H1 (cell line): ENCODE measurements at regions not wholly inside any gene's neighbourhood (a gene's known extent, or its start where the extent isn't known, plus 50 kb on each side); places are given as distances from the start of the nearest gene placed in this dataset.

Experiments used
- CTCF ChIA-PET: fragments of 300-600 bp; sonication (Branson Sonifier 250); formaldehyde crosslinking; loops from one replicate; lab custom pipeline; 2021; ENCODE audit not compliant: partially characterized antibody; lab: Charles Lee
- POLR2A ChIA-PET: fragments of 300-600 bp; sonication (Branson Sonifier 250); formaldehyde crosslinking; loops from one replicate; lab custom pipeline; 2021; ENCODE audit warnings: inconsistent platforms; ENCODE audit not compliant: partially characterized antibody; lab: Charles Lee
- DNase-seq, 2 experiments: peaks; one replicate each; pipeline versions ENCODE4 v3.0.0 to v3.0.0-alpha.2; 2010 to 2022; ENCODE audit warnings: low spot score in 2 of 2, low read depth in 1 of 2, mixed read lengths in 1 of 2
- FAIRE-seq: peaks from 2 replicates; lab custom pipeline; 2011; peaks lifted over from hg19 to GRCh38; lab: Jason Lieb, UNC
- H2AFZ ChIP-seq: 2 replicates; pipeline ENCODE4 v1.8.1; 2012; ENCODE audit warnings: low read length, inconsistent platforms
- H2AK5ac ChIP-seq: 2 replicates; pipeline ENCODE4 v1.6.1; 2013; ENCODE audit warnings: low read depth, low read length
- H2BK120ac ChIP-seq: replicated peaks from 2 replicates; pipeline ENCODE3; 2013; ENCODE audit warnings: low read depth, low read length, inconsistent platforms
- H2BK12ac ChIP-seq: 2 replicates; pipeline ENCODE4 v1.6.1; 2013; ENCODE audit warnings: low read depth, low read length
- H2BK15ac ChIP-seq: 2 replicates; pipeline ENCODE4 v1.6.1; 2013; ENCODE audit warnings: low read length
- H2BK20ac ChIP-seq: 2 replicates; pipeline ENCODE4 v1.6.1; 2013; ENCODE audit warnings: low read length
- H2BK5ac ChIP-seq: 2 replicates; pipeline ENCODE4 v1.6.1; 2013; ENCODE audit warnings: low read depth, low read length
- H3K14ac ChIP-seq: 2 replicates; pipeline ENCODE4 v1.6.1; 2013; ENCODE audit warnings: inconsistent platforms; ENCODE audit not compliant: insufficient read length
- H3K18ac ChIP-seq: 2 replicates; pipeline ENCODE4 v1.6.1; 2013; ENCODE audit warnings: low read length; ENCODE audit errors: extremely low read depth
- H3K23ac ChIP-seq: 2 replicates; pipeline ENCODE4 v1.6.1; 2013; ENCODE audit warnings: inconsistent platforms; ENCODE audit not compliant: insufficient read length
- H3K23me2 ChIP-seq: 2 replicates; pipeline ENCODE4 v1.6.1; 2013; ENCODE audit warnings: low read depth, low read length
- H3K27ac ChIP-seq: 2 replicates; pipeline ENCODE4 v1.6.1; 2011; ENCODE audit warnings: low read depth, low read length, inconsistent platforms
- H3K27me3 ChIP-seq, 4 experiments: replicated peaks in 1 of 4; 1 replicate in 1 of 4; 2 replicates in 3 of 4; pipeline versions ENCODE4 v1.6.1 to v1.8.1; 2011 to 2013; ENCODE audit warnings: low read length in 3 of 4, mild to moderate bottlenecking in 3 of 4, inconsistent platforms in 2 of 4, mixed read lengths in 2 of 4, moderate library complexity in 1 of 4; ENCODE audit not compliant: control insufficient read depth in 3 of 4, insufficient read depth in 3 of 4; ENCODE audit errors: extremely low read depth in 1 of 4
- H3K36me3 ChIP-seq, 4 experiments: 2 replicates each; pipeline versions ENCODE4 v1.6.1 to v1.8.1; 2011 to 2013; ENCODE audit warnings: mild to moderate bottlenecking in 4 of 4, low read length in 3 of 4, moderate library complexity in 2 of 4, control low read depth in 1 of 4, inconsistent platforms in 1 of 4; ENCODE audit not compliant: insufficient read depth in 4 of 4, control insufficient read depth in 2 of 4
- H3K4ac ChIP-seq: replicated peaks from 2 replicates; pipeline ENCODE3; 2013; ENCODE audit warnings: low read length, low read depth, mixed read lengths, inconsistent platforms; ENCODE audit not compliant: insufficient read length
- H3K4me1 ChIP-seq, 4 experiments: replicated peaks in 1 of 4; 1 replicate in 1 of 4; 2 replicates in 3 of 4; pipeline versions ENCODE4 v1.6.1 to v1.8.1; 2011 to 2013; ENCODE audit warnings: low read length in 3 of 4, inconsistent platforms in 2 of 4, mixed read lengths in 1 of 4; ENCODE audit not compliant: insufficient read depth in 4 of 4, control insufficient read depth in 3 of 4
- H3K4me2 ChIP-seq, 2 experiments: 2 replicates each; pipeline versions ENCODE4 v1.6.1 to v1.8.1; 2011 to 2013; ENCODE audit warnings: low read depth in 2 of 2, low read length in 2 of 2, control low read depth in 1 of 2, inconsistent platforms in 1 of 2, mild to moderate bottlenecking in 1 of 2; ENCODE audit not compliant: insufficient read depth in 1 of 2
- H3K4me3 ChIP-seq, 4 experiments: fragments of 200-600, 300-600 bp in 1 of 4; sonication (generic), shearing (Covaris generic), sonication (Bioruptor Twin) in 1 of 4; 2 replicates each; pipeline versions ENCODE4 v1.5.1 to v1.8.1; 2011 to 2016; ENCODE audit warnings: low read length in 4 of 4, low read depth in 3 of 4, control low read depth in 2 of 4, inconsistent platforms in 2 of 4, mild to moderate bottlenecking in 2 of 4, mixed read lengths in 1 of 4, moderate library complexity in 1 of 4; ENCODE audit not compliant: insufficient read depth in 2 of 4; ENCODE audit errors: extremely low read depth in 1 of 4
- H3K56ac ChIP-seq: replicated peaks from 2 replicates; pipeline ENCODE3; 2013; ENCODE audit warnings: low read depth, mild to moderate bottlenecking, mixed read lengths, low read length, inconsistent platforms; ENCODE audit not compliant: insufficient read length
- H3K79me1 ChIP-seq: 2 replicates; pipeline ENCODE4 v1.6.1; 2013; ENCODE audit warnings: low read depth, low read length, control low read depth
- H3K79me2 ChIP-seq, 2 experiments: 2 replicates each; pipeline versions ENCODE4 v1.6.1 to v1.8.1; 2012 to 2013; ENCODE audit warnings: low read length in 2 of 2, mild to moderate bottlenecking in 2 of 2, inconsistent platforms in 1 of 2; ENCODE audit not compliant: insufficient read depth in 2 of 2, control insufficient read depth in 1 of 2
- H3K9ac ChIP-seq, 4 experiments: replicated peaks in 1 of 4; 1 replicate in 1 of 4; 2 replicates in 3 of 4; pipeline versions ENCODE4 v1.6.1 to v1.8.1; 2011 to 2013; ENCODE audit warnings: low read depth in 3 of 4, low read length in 3 of 4, control low read depth in 2 of 4, mild to moderate bottlenecking in 2 of 4, moderate library complexity in 2 of 4, inconsistent platforms in 1 of 4; ENCODE audit errors: extremely low read depth in 1 of 4
- H3K9me3 ChIP-seq, 2 experiments: 2 replicates each; pipeline versions ENCODE4 v1.6.1 to v1.8.1; 2012 to 2013; ENCODE audit warnings: mild to moderate bottlenecking in 2 of 2, moderate library complexity in 2 of 2, control low read depth in 1 of 2, inconsistent platforms in 1 of 2, low read depth in 1 of 2, low read length in 1 of 2, mixed read lengths in 1 of 2; ENCODE audit not compliant: insufficient read depth in 2 of 2
- H4K20me1 ChIP-seq, 2 experiments: replicated peaks in 1 of 2; 2 replicates each; pipeline versions ENCODE3 to v1.8.1; 2011 to 2013; ENCODE audit warnings: inconsistent platforms in 2 of 2, low read length in 2 of 2, mild to moderate bottlenecking in 1 of 2; ENCODE audit not compliant: insufficient read depth in 2 of 2, control insufficient read depth in 1 of 2
- H4K5ac ChIP-seq: 2 replicates; pipeline ENCODE4 v1.6.1; 2013; ENCODE audit warnings: low read length, low read depth, mixed read lengths, inconsistent platforms; ENCODE audit not compliant: insufficient read length
- H4K8ac ChIP-seq: 2 replicates; pipeline ENCODE4 v1.8.0; 2013; ENCODE audit warnings: mild to moderate bottlenecking, moderate library complexity, low read length, inconsistent platforms; ENCODE audit not compliant: insufficient read depth; ENCODE audit errors: extremely low read depth
- H4K91ac ChIP-seq: replicated peaks from 2 replicates; pipeline ENCODE3; 2013; ENCODE audit warnings: low read length, mixed read lengths, inconsistent platforms; ENCODE audit not compliant: insufficient read length
- ASH2L ChIP-seq: fragments of 200-600, 300-600 bp; sonication (generic); IDR thresholded peaks from one replicate; pipeline ENCODE4 v1.7.1; 2017; ENCODE audit warnings: low read length
- CBX5 ChIP-seq: fragments of 300-800, 300-1000 bp; sonication (generic); IDR thresholded peaks from 2 replicates; pipeline ENCODE4 v1.7.1; 2016; ENCODE audit warnings: antibody characterized with exemption, low read length, low read depth
- CHD1 ChIP-seq: IDR thresholded peaks from 2 replicates; pipeline ENCODE4 v1.6.1; 2012; ENCODE audit warnings: low read depth, low read length, improper control_type of control experiment
- HDAC6 ChIP-seq: IDR thresholded peaks from one replicate; pipeline ENCODE4 v1.7.1; 2012; ENCODE audit warnings: low read depth, mild to moderate bottlenecking, inconsistent platforms, low read length, moderate library complexity
- KDM5A ChIP-seq: fragments of 200-600 bp; IDR thresholded peaks from 2 replicates; pipeline ENCODE4 v1.7.1; 2012; ENCODE audit warnings: mild to moderate bottlenecking, low read length, inconsistent platforms, mixed read lengths
- RAD21 ChIP-seq, 2 experiments: IDR thresholded peaks in 1 of 2; conservative IDR thresholded peaks in 1 of 2; 2 replicates each; pipeline ENCODE4 v1.6.1; 2011; ENCODE audit warnings: low read depth in 2 of 2, low read length in 2 of 2, improper control_type of control experiment in 1 of 2, inconsistent platforms in 1 of 2, mild to moderate bottlenecking in 1 of 2, moderate library complexity in 1 of 2
- SAP30 ChIP-seq: fragments of 300-600 bp; sonication (generic); IDR thresholded peaks from 2 replicates; pipeline ENCODE4 v1.7.1; 2012; ENCODE audit warnings: low read length, moderate library complexity, mild to moderate bottlenecking, inconsistent platforms; ENCODE audit not compliant: insufficient read depth, insufficient replicate concordance
- SIN3A ChIP-seq, 2 experiments: IDR thresholded peaks in 1 of 2; conservative IDR thresholded peaks in 1 of 2; 2 replicates each; pipeline ENCODE4 v1.6.1; 2011 to 2012; ENCODE audit warnings: low read length in 2 of 2, improper control_type of control experiment in 1 of 2, low read depth in 1 of 2, mild to moderate bottlenecking in 1 of 2
- TAF7 ChIP-seq: optimal IDR thresholded peaks from 2 replicates; pipeline ENCODE3; 2011; ENCODE audit warnings: low read depth, mild to moderate bottlenecking, inconsistent platforms, low read length, moderate library complexity, borderline replicate concordance
- TBP ChIP-seq: IDR thresholded peaks from 2 replicates; pipeline ENCODE4 v1.6.1; 2011; ENCODE audit warnings: low read depth, low read length, improper control_type of control experiment
- TCF12 ChIP-seq: IDR thresholded peaks from 2 replicates; pipeline ENCODE4 v1.6.1; 2011; ENCODE audit warnings: low read depth, mild to moderate bottlenecking, low read length
- TF ChIP-seq, protein P1 (sequence below): IDR thresholded peaks from 2 replicates; pipeline ENCODE4 v1.6.1; 2012; ENCODE audit warnings: low read length, inconsistent platforms

DNA sequence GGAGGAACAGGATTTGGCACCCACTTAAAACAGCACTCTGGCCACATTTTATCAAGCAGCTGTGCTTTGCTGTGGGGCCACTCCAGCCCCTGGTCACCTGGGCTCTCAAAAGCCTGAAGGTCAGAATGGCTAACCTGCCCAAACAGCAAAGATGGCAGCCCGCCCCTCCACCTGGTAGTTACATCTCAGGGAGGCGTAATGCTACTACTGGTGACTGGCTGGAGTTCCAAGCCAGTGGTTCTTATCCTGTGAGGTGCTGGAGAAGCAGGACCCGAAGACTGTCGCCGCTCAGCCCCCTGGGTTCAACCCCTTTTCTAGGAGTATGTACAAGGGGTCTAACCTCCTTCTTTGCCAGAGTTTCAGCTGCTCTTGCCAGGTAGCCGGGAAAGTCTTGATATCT, 467.4 kb upstream of the FOXG1 start (continued):
- TF ChIP-seq HDAC6 (no peak), CBX5 (no peak)

DNA sequence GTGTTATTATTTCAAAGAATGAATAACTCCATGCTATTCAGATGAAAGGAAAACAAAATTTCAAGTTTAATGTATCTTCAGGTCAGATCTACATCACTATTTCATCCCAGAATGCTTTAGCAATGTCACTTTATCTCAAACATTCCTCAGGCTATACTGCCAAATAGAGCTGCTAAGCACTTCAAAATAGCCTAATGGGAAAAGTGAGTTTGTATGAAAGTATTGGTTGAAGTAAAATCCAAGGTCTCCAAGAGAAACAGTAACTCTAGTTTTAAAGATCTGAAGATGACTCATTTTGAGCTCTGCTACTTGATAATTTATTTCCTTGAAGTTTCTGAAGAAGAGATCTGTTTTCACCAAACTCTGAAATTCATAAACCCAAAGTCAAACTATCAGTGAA, 466.2 kb upstream of the FOXG1 start:
- ChIA-PET CTCF (interaction anchor here (1.0 kb wide), 1 partner anchor 8 kb away, joined by 4 read pairs; no protein-coding TSS in a partner anchor), POLR2A (no interaction called here)
- H3K4me1 ChIP-seq = no peaks in the 10 kb centered on the region
- no peak overlapping the region for H2AK5ac ChIP-seq
- H3K36me3 ChIP-seq = no peaks in the 10 kb centered on the region
- no peak overlapping the region for H3K23ac ChIP-seq
- no peaks in the 10 kb centered on the region for H3K23me2 ChIP-seq
- H2BK15ac ChIP-seq = no peak overlapping the region
- no peak overlapping the region for H3K4me3 ChIP-seq
- H3K18ac ChIP-seq = no peak overlapping the region
- H3K14ac ChIP-seq = no peak overlapping the region
- H2BK12ac ChIP-seq = no peak overlapping the region
- H4K8ac ChIP-seq = no peak overlapping the region
- no peaks in the 10 kb centered on the region for H4K20me1 ChIP-seq
- DNase-seq = no peak
- H3K9me3 ChIP-seq = 0 out of 4 replicates have a peak, but pooled peaks cover 0 to 4% of the 10 kb centered on the region in 2 experiments
- no peak overlapping the region for H3K4me2 ChIP-seq
- H3K27ac ChIP-seq = no peak overlapping the region
- no peaks in the 10 kb centered on the region for H3K27me3 ChIP-seq
- no peak overlapping the region for H3K4ac ChIP-seq
- no peaks in the 10 kb centered on the region for H3K79me1 ChIP-seq
- H4K91ac ChIP-seq = no peak overlapping the region
- no peak overlapping the region for H4K5ac ChIP-seq
- FAIRE-seq = no peak
- H3K56ac ChIP-seq = no peak overlapping the region
- no peak overlapping the region for H2AFZ ChIP-seq
- H2BK5ac ChIP-seq = no peak overlapping the region
- no peak overlapping the region for H3K9ac ChIP-seq
- no peak overlapping the region for H2BK120ac ChIP-seq
- no peaks in the 10 kb centered on the region for H3K79me2 ChIP-seq
- H2BK20ac ChIP-seq = no peak overlapping the region
- TF ChIP-seq TAF7 = no peak
- no peak for TF ChIP-seq RAD21 (IDR thresholded peaks at IDR 0.05 in 1 of 2, conservative IDR thresholded peaks at IDR 0.05 in 1 of 2; ENCODE audit: low read depth in 2 of 2, low read length in 2 of 2)
- TF ChIP-seq SAP30 = no peak
- no peak for TF ChIP-seq TCF12
- no peak for TF ChIP-seq TBP
- no peak for TF ChIP-seq ASH2L
- TF ChIP-seq, protein P1, sequence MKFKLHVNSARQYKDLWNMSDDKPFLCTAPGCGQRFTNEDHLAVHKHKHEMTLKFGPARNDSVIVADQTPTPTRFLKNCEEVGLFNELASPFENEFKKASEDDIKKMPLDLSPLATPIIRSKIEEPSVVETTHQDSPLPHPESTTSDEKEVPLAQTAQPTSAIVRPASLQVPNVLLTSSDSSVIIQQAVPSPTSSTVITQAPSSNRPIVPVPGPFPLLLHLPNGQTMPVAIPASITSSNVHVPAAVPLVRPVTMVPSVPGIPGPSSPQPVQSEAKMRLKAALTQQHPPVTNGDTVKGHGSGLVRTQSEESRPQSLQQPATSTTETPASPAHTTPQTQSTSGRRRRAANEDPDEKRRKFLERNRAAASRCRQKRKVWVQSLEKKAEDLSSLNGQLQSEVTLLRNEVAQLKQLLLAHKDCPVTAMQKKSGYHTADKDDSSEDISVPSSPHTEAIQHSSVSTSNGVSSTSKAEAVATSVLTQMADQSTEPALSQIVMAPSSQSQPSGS = no peak
- TF ChIP-seq KDM5A = no peak
- no peak for TF ChIP-seq SIN3A (conservative IDR thresholded peaks at IDR 0.05 in 1 of 2, IDR thresholded peaks at IDR 0.05 in 1 of 2; ENCODE audit: low read depth in 1 of 2, low read length in 2 of 2)
- TF ChIP-seq CHD1 = no peak
